ENCODE measurements at regions not wholly inside any gene's neighbourhood (a gene's known extent, or its start where the extent isn't known, plus 50 kb on each side); places are given as distances from the start of the nearest gene placed in this dataset.
A peak's percentile ranks its signal among the peaks of the same experiment; 100 is the strongest.
"Not testable (repeated sequence)": the region's sequence is repeated elsewhere in the genome, so short reads cannot be mapped to it uniquely, and the experiment has no call there.

DNA sequence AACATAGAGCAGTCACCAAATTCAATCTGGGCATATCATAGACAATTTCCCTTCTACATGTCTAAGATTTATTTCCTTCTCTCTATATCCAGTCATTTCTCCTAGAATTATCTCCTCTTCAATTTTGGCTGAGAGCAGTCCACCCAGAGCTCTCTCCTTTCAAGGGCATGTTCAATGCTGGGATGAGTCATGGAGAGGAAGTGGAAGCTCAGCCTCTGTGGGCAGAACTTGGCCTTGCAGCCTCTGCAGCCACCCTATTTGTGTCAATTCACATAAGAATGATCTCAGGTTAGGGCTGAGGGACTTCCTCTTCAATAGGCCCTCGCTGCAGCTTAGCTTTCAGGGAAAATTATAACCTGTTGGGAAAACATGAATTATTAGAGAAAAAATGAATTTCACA lies 560.8 kb downstream of the POM121L12 start:
- H3K27ac ChIP-seq: no peak overlapping the region
- no peak for DNase-seq (ENCODE audit: low read depth, low spot score)

DNA sequence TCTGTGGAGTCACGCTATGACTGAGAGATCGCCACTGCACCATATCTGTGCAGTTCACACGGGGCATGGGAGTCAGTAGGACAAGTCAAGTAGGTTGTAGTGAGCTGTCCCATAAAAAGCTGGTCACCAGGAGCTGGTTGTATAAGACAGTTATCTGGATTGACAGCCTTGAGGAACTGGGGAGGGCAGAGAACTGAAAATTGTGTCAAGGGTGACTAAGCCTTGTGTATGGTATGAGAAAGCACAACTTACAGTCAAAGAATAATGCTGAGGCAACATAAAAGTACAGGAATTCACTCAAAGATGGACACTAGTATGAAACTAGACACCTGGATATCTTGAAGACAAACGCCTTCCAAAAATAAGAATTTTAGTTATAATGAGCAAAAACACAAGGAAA lies 564.9 kb downstream of the POM121L12 start:
- H3K27ac ChIP-seq: no peak overlapping the region
- DNase-seq (ENCODE audit: low read depth, low spot score): no peak

- no peak for DNase-seq (ENCODE audit: low read depth, low spot score)
- H3K27ac ChIP-seq: no peak overlapping the region
These were observed 567.5 kb downstream of the POM121L12 start for GRCh38 chr7:53602817-53603418.

- H3K27ac ChIP-seq: no peak overlapping the region
- no peak for DNase-seq (ENCODE audit: low read depth, low spot score)
These were observed 568.0 kb downstream of the POM121L12 start for GRCh38 chr7:53603461-53603860.

DNA sequence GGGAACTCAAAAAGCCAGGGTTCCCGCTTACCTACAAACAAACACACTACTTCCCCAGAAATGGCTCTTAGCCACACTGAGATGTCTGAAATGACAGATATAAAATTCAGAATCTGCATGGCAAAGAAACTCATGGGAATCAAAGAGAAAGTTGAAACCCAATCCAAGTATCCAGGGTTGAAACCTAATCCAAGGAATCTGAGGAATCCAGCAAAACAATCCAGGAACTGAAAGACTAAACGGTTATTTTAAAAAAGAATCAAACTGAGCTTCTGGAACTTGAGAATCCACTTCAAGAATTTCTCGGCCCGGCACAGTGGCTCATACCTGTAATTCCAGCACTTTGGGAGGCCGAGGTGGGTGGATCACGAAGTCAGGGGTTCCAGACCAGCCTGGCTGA lies 568.8 kb downstream of the POM121L12 start:
- DNase-seq (ENCODE audit: low read depth, low spot score): no peak
- H3K27ac ChIP-seq: no peak overlapping the region

- no peak for DNase-seq (ENCODE audit: low read depth, low spot score)
- H3K27ac ChIP-seq: no peak overlapping the region
These were observed 572.5 kb downstream of the POM121L12 start for GRCh38 chr7:53607961-53608360.

DNA sequence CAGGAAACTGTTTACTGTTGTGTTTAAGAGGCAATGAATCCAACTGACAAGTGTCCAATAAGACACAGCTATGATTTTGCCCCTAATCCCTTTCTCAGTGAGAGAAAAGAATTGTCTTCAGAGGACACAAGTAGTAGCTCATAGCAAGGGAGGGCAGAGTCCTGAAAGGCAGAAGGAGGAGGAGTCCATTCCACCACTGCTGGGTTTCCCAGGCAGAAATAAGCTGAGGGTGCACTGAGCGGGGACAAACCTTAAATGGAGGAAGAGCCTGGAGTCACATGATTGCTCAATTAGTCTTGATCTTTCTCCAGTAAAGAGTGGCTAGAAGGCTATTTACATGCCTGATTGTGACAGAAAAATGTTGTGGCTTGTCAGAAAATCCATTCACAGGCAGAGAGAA lies 573.8 kb downstream of the POM121L12 start:
- H3K27ac ChIP-seq: no peak overlapping the region
- DNase-seq (ENCODE audit: low read depth, low spot score): no peak

GRCh38 chr7:53611043-53611442 lies 575.6 kb downstream of the POM121L12 start:
- H3K27ac ChIP-seq: no peak overlapping the region
- no peak for DNase-seq (ENCODE audit: low read depth, low spot score)

DNA sequence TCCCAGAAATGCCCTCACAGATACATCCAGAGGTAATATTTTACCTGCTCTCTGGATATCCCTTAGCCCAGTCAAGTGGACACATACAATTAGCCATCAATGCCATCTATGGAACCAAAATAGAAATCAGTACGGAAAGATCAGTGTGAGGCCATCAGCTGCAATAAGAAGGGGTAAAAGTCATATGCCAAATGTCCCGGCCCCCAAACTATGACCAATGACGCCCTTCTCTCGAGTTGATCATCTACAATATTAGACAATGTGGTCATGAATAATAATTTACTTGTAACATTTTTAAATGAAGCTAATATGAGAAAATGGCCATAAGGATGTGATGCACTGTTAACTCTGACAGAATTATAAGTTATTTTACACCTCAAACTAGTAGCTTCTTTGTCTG lies 588.9 kb downstream of the POM121L12 start:
- H3K27ac ChIP-seq: no peak overlapping the region
- DNase-seq (ENCODE audit: low read depth, low spot score): no peak

DNA sequence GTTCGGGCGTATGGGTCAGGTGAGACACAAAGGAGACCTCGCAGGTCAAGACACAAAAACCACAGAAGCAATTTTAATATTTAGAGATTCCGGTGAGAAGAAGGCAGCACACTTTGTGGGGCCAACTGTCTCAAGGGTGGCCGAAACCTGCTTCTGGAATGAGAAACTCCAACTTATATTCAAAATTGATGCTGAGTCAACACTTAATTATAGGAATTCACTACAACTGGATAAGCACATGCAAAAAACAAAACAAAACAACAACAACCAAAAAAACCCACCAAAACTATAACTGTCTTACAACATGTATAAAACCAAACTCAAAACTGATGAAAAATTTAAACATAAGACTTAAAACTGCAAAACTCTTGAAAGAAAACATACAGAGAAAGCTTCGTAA lies 593.3 kb downstream of the POM121L12 start:
- H3K27ac ChIP-seq: no peak overlapping the region
- DNase-seq (ENCODE audit: low read depth, low spot score): no peak

- not testable (repeated sequence) for H3K27ac ChIP-seq; DNase-seq (ENCODE audit: low read depth, low spot score)
These were observed 599.8 kb downstream of the POM121L12 start for GRCh38 chr7:53635251-53635650.

GRCh38 chr7:53638517-53638916 lies 603.1 kb downstream of the POM121L12 start:
- no peak for DNase-seq (ENCODE audit: low read depth, low spot score)

GRCh38 chr7:53641091-53641490 lies 605.7 kb downstream of the POM121L12 start:
- no peak overlapping the region for H3K27ac ChIP-seq
- DNase-seq (ENCODE audit: low read depth, low spot score): no peak

More at GRCh38 chr7:53638517-53638916, 603.1 kb downstream of the POM121L12 start:
- H3K27ac ChIP-seq: no peak overlapping the region

GRCh38 chr7:53642361-53642760 lies 606.9 kb downstream of the POM121L12 start:
- no peak for DNase-seq (ENCODE audit: low read depth, low spot score)
- no peak overlapping the region for H3K27ac ChIP-seq

DNA sequence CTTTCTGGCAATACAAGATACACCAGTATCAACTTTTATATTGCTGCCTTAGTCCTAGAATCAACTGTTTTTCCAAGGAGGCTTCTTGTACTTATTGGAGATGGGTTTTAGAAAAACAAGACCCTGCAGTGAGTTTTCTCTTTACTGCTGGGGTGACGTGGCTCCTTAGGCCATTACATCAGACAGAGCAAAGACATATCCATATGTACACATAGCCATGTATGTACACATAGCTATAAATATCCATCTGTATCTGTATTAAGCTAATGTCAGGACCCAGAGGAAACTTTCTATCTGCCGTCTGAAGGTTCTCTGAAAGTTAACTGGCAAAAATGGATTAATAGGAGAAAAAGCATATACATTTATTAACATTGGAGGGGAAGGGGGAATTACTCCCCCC lies 607.4 kb downstream of the POM121L12 start:
- H3K27ac ChIP-seq: no peak overlapping the region
- no peak for DNase-seq (ENCODE audit: low read depth, low spot score)

DNA sequence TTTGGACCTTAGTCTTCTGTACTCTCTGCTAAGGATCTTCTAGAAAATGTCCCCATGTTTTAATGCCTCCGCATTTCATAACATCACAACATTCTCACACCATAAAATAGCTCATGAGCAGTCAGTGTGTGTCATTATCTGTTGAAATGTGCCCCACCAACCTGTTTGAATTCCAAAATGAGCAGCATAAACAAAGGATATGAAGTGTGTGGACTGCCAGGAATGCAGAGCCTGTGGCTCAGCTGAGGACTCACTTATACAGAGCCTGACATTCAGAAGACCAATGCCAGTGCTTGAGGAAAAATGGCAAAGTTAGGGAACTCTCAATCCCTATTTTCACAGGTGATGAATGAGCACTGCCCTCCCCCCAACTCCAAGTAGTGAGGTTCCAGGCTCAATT lies 621.4 kb downstream of the POM121L12 start:
- no peak for DNase-seq (ENCODE audit: low read depth, low spot score)
- peak overlapping the region; percentile 27 for H3K27ac ChIP-seq

DNA sequence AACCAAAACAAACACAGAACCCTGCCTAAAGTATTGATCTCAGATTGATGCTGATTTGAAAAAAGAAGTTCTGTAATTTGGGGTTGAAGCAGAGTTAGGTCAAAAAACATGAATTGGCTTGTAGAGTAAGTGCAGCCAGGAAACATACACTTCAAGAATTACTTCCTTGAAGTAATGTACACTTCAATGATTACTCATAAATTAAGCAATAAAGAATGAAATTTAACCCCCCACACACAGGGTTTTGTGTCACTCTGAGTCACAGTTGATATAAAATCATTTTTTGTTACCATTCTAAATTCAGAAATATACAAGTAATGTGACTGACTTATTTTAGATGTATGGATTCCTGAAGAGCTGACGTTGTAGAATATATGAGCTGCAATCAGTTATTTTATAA lies 622.2 kb downstream of the POM121L12 start:
- no peak for DNase-seq (ENCODE audit: low read depth, low spot score)
- peak overlapping the region; percentile 27 for H3K27ac ChIP-seq

GRCh38 chr7:53658951-53659350 lies 623.5 kb downstream of the POM121L12 start:
- no peak overlapping the region for H3K27ac ChIP-seq
- DNase-seq (ENCODE audit: low read depth, low spot score): no peak

DNA sequence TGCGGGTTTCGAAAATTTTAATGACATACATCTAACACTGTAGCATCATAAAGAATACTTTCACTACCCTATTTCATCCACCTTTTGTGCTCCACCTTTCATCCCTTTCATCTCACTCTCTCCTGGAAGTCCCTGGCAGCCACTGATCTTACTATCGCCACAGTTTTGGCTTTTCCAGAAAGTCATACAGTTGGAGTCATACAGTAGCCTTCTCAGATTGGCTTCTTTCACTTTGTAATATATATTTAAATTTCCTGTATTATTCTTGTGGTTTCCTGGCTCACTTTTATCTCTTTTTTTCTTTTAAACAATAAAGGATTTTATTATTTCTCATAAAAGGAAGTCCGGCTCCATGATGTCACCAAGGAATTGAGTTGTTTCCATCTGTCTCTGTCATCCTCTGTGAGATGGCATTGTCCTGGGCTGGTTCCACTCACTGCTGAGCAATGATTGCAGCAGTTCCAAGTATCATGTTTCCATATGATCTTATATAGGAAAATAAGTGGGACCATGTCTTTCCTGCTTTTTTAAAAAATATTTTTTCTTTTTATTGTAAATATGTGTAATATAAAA lies 626.3 kb downstream of the POM121L12 start:
- no peak for DNase-seq (ENCODE audit: low read depth, low spot score)
- no peak overlapping the region for H3K27ac ChIP-seq

DNA sequence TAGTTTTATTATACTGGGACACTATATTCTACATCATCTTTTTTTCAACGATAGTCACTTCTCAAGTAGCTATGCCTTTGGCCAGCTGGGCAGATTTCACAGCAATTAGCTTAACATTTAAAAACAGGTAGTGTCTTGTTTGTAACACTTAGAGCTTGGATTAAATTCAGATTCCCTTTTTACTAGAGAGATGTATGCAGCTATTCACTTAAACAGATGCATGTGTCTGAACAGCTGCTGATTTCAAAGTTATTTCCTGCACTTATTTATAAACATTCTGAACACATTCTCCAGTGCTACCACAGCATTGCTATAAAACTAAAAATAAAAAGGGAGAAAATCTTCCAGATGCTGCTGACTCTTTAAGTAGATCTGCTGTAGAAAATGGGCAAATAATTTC lies 637.2 kb downstream of the POM121L12 start:
- DNase-seq (ENCODE audit: low read depth, low spot score): no peak
- no peak overlapping the region for H3K27ac ChIP-seq

- no peak for DNase-seq (ENCODE audit: low read depth, low spot score)
- no peak overlapping the region for H3K27ac ChIP-seq
These were observed 640.4 kb downstream of the POM121L12 start for GRCh38 chr7:53675835-53676234.

DNA sequence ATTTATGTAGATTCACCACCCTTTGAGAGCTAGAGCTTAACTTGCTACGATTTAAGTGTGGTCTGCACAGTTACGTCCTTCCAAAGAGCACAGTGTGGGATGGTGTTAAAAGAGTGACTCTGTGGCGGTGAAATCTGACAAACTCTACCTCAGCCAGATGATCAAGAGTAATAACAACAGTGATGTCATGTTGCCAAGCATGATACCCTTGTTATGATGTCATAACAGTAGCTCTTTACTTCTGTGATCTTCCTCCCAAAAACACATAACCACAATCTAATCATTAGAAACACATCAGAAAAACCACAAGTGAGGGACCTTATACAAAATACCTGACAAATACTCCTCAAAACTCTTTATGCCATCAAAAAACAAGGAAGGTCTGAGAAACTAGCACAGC lies 649.3 kb downstream of the POM121L12 start:
- no peak for DNase-seq (ENCODE audit: low read depth, low spot score)

More for the DNA sequence above, 649.3 kb downstream of the POM121L12 start:
- H3K27ac ChIP-seq: no peak overlapping the region
